ENCODE measurements at regions not wholly inside any gene's neighbourhood (a gene's known extent, or its start where the extent isn't known, plus 50 kb on each side); places are given as distances from the start of the nearest gene placed in this dataset.

DNA sequence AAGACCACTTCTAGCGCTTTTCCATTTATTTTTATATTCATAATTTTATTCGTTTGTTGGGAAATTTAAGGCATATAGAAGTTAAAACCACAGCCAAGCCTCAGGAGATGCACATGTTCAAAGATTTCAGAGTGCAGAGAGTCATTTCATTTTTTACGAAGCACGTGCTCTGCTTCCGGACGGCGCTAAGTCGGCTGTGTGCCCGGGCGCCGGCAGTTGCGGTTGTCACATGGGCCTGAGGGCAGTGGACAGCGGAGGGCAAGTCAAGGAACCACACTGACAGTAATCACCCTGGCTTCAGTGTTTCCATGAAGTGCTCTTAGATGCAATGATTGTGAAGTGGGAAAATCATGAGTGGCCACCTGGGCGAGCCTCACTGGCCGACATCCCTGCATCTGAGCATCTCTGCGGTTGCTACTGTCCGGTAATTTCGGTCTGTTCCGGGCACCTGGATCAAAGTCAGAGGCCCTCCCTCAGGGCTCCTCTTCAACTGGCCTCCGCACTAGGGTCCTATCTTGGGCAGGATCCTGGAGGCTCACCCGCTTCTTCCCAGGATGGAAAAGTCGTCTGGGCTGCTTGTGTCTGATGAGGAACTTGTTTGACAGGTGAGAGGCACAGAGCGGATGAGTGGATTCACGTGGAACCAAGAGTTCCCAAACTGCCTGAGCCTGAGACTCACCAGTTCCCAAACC lies 90.8 kb downstream of the DACT2 start:
- H3K4me1 ChIP-seq = no peaks in the 10 kb centered on the region
- H3K27ac ChIP-seq = no peak overlapping the region
- no peaks in the 10 kb centered on the region for H3K9me3 ChIP-seq
- intact Hi-C loops (cut with DNase I) = no loop called here
- H3K27me3 ChIP-seq = no peaks in the 10 kb centered on the region
- DNase-seq = no peak
- TF ChIP-seq POLR2A (IDR thresholded peaks at IDR 0.05) = no peak
- TF ChIP-seq, protein P1, sequence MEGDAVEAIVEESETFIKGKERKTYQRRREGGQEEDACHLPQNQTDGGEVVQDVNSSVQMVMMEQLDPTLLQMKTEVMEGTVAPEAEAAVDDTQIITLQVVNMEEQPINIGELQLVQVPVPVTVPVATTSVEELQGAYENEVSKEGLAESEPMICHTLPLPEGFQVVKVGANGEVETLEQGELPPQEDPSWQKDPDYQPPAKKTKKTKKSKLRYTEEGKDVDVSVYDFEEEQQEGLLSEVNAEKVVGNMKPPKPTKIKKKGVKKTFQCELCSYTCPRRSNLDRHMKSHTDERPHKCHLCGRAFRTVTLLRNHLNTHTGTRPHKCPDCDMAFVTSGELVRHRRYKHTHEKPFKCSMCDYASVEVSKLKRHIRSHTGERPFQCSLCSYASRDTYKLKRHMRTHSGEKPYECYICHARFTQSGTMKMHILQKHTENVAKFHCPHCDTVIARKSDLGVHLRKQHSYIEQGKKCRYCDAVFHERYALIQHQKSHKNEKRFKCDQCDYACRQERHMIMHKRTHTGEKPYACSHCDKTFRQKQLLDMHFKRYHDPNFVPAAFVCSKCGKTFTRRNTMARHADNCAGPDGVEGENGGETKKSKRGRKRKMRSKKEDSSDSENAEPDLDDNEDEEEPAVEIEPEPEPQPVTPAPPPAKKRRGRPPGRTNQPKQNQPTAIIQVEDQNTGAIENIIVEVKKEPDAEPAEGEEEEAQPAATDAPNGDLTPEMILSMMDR (IDR thresholded peaks at IDR 0.05) = no peak
- 93% methylated on average over 22 to 24 of the region's 24 CpGs for WGBS, 2 donors
- H3K4me3 ChIP-seq (replicated peaks in 1 of 3) = no peak overlapping the region
- H3K36me3 ChIP-seq = no peaks in the 10 kb centered on the region

DNA sequence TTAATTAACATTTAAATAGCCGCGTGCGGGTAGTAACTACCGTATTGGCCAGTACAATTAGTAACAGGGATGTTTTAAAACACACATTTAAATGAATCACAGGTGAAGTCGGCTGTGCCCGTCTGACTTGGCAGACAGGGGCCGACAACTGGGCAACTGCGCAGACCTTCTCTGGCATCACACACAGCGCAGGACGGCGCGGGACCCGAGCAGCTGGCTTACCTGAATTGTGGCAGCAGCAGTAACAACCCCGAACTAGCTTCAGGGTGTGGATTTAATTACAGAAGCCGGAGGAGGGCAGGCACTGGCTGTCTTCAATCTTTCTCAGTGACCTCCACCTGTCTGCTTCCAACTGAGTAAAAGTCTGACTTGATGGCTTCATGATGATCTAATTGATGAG lies 91.7 kb downstream of the DACT2 start:
- Histone ChIP-seq H3K9me3 (no peaks in the 10 kb centered on the region), H3K27me3 (no peaks in the 10 kb centered on the region), H3K4me3 (replicated peaks in 1 of 3) (no peak overlapping the region), H3K4me1 (no peaks in the 10 kb centered on the region), H3K36me3 (no peaks in the 10 kb centered on the region), H3K27ac (no peak overlapping the region)
- TF ChIP-seq, protein P1 (IDR thresholded peaks at IDR 0.05) = no peak
- no peak for TF ChIP-seq POLR2A (IDR thresholded peaks at IDR 0.05)
- WGBS, 2 donors = 93 to 96% methylated on average over 15 of the region's 15 CpGs
- DNase-seq = no peak
- intact Hi-C loops (cut with DNase I) = no loop called here

DNA sequence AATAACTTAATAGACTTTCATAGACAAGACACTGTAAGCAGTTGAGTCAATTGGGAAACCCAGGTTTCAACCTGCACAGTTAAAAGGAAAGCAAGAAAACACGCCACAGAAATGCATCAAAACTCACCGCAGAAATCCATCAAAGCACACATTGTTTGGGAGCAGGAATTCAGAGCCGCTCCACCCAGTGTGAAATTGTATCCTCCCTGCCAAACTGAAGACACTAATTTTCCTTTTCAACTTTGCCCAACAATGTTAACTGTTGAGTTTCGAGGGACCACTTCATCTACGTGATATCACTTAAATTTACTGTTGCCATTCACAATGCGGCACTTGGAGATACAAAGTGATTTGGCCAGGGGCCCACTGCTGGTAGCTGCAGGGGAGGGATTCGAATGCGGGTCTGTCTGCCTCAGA lies 92.7 kb downstream of the DACT2 start:
- Histone ChIP-seq H3K27ac (no peak overlapping the region), H3K9me3 (no peaks in the 10 kb centered on the region), H3K4me3 (replicated peaks in 1 of 3) (no peak overlapping the region), H3K4me1 (no peaks in the 10 kb centered on the region), H3K27me3 (no peaks in the 10 kb centered on the region), H3K36me3 (no peaks in the 10 kb centered on the region)
- intact Hi-C loops (cut with DNase I) = no loop called here
- 82 to 84% methylated on average over 8 of the region's 8 CpGs for WGBS, 2 donors
- TF ChIP-seq, protein P1 (IDR thresholded peaks at IDR 0.05) = no peak
- no peak for TF ChIP-seq POLR2A (IDR thresholded peaks at IDR 0.05)
- DNase-seq = no peak

DNA sequence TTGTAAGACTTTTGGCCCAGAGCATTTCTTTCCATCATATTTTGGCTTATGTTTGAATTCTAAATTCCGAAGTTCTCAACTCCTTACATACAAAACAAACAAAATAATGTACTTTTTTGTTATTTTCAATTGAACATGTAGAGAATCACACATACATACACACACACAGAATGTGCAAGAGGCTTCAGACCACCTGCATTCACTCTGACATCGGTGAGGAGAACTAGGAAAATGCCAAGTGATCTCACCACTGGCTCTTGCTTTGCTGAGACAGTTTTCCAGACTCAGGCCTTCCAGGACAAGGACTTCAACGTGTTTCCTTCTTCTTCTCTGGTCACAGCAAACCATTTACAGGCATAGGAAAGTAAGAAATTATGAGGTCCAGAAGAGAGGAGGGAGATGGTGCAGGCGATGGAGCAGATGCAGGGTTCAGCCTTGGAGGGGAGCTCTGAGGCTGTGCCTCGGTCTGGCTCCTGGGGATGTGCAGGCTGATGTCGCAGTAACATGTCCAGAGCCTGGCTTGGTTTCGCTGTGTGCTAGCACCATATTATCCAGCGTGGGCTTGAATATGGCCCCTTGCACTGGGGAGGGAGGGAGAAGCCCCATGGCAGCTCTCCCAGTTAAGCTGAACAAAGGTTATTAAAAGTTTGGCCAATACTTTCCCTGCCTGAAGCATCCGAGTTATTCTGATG lies 93.4 kb downstream of the DACT2 start:
- intact Hi-C loops (cut with DNase I) = no loop called here
- Histone ChIP-seq H3K27ac (no peak overlapping the region), H3K4me1 (no peaks in the 10 kb centered on the region), H3K36me3 (no peaks in the 10 kb centered on the region), H3K9me3 (no peaks in the 10 kb centered on the region), H3K27me3 (no peaks in the 10 kb centered on the region), H3K4me3 (replicated peaks in 1 of 3) (no peak overlapping the region)
- TF ChIP-seq POLR2A (IDR thresholded peaks at IDR 0.05) = no peak
- DNase-seq = no peak
- WGBS, 2 donors = 71 to 78% methylated on average over 9 of the region's 9 CpGs

DNA sequence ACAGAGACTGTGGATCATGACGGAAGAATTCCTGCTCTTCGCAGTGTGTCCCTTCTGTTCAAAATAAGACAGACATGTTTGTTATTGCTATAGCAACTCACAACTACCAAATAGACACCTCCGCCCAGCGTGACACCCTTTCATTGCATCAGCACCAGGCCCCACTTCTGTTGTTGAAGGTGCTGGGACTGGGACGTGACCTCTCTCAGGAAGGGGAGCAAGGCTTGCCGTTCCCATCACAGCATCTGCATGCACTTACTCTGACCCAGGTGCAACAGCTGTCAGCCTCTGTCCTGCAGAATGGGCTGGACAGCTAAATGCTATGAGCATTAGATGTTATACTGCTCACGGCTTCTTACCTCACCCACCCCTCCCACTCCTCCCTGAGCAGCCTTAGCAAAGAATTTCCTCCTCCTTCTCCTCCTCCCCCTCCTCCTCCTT lies 94.1 kb downstream of the DACT2 start:
- intact Hi-C loops (cut with DNase I) = no loop called here
- 54 to 61% methylated on average over 7 of the region's 7 CpGs for WGBS, 2 donors
- no peaks in the 10 kb centered on the region for H3K27me3 ChIP-seq
- H3K4me3 ChIP-seq (replicated peaks in 1 of 3) = no peak overlapping the region
- H3K27ac ChIP-seq = no peak overlapping the region
- H3K36me3 ChIP-seq = no peaks in the 10 kb centered on the region
- H3K9me3 ChIP-seq = no peaks in the 10 kb centered on the region
- no peak for DNase-seq
- TF ChIP-seq, protein P1 (IDR thresholded peaks at IDR 0.05) = no peak
- TF ChIP-seq POLR2A (IDR thresholded peaks at IDR 0.05) = no peak
- H3K4me1 ChIP-seq = no peaks in the 10 kb centered on the region
